ENCODE measurements at regions not wholly inside any gene's neighbourhood (a gene's known extent, or its start where the extent isn't known, plus 50 kb on each side); places are given as distances from the start of the nearest gene placed in this dataset.

GRCh38 chr12:97347956-97348355, 114.6 kb upstream of the RMST start:
- no peak for DNase-seq

- no peak for DNase-seq
These were observed 104.2 kb upstream of the RMST start for GRCh38 chr12:97358361-97358760.

GRCh38 chr12:97359021-97359690, 103.4 kb upstream of the RMST start:
- DNase-seq, result no peak

GRCh38 chr12:97363693-97364092, 98.9 kb upstream of the RMST start:
- DNase-seq, result no peak

GRCh38 chr12:97368462-97369163, 94.0 kb upstream of the RMST start:
- DNase-seq, result no peak

GRCh38 chr12:97375310-97375709, 87.3 kb upstream of the RMST start:
- no peak for DNase-seq

GRCh38 chr12:97380440-97380839, 82.2 kb upstream of the RMST start:
- no peak for DNase-seq

- DNase-seq, result no peak
These were observed 77.5 kb upstream of the RMST start for GRCh38 chr12:97385121-97385520.

- no peak for DNase-seq
These were observed 76.4 kb upstream of the RMST start for GRCh38 chr12:97386133-97386581.

GRCh38 chr12:97387844-97388243, 74.8 kb upstream of the RMST start:
- no peak for DNase-seq

GRCh38 chr12:97394657-97395056, 67.9 kb upstream of the RMST start:
- no peak for DNase-seq

- no peak for DNase-seq
These were observed 65.6 kb upstream of the RMST start for GRCh38 chr12:97397008-97397407.

GRCh38 chr12:97398704-97399103, 63.9 kb upstream of the RMST start:
- no peak for DNase-seq

- no peak for DNase-seq
These were observed 58.5 kb upstream of the RMST start for GRCh38 chr12:97404093-97404492.

- DNase-seq, result peak; percentile 34
These were observed 58.1 kb upstream of the RMST start for GRCh38 chr12:97404543-97404942.

- DNase-seq, result no peak
These were observed 54.2 kb upstream of the RMST start for GRCh38 chr12:97408363-97408762.

- no peak for DNase-seq
These were observed 51.3 kb upstream of the RMST start for GRCh38 chr12:97411341-97411740.
